Karpas-422 (cell line): ENCODE measurements at regions not wholly inside any gene's neighbourhood (a gene's known extent, or its start where the extent isn't known, plus 50 kb on each side); places are given as distances from the start of the nearest gene placed in this dataset.

ENCODE experiments used
- DNase-seq: peaks from one replicate; pipeline ENCODE4 v3.0.0-alpha.2; 2015
- H2AFZ ChIP-seq: fragments of 200-600 bp; sonication (generic); 2 replicates; pipeline ENCODE4 v1.6.1; 2014; ENCODE audit warnings: antibody characterized with exemption, low read length, mixed read lengths
- H3K27ac ChIP-seq: fragments of 200-600 bp; sonication (generic); 2 replicates; pipeline ENCODE4 v1.5.1; 2014; ENCODE audit warnings: mild to moderate bottlenecking, low read length, moderate library complexity
- H3K27me3 ChIP-seq: fragments of 200-600 bp; sonication (generic); 2 replicates; pipeline ENCODE4 v1.6.1; 2014; ENCODE audit warnings: low read length, mixed read lengths
- H3K36me3 ChIP-seq: fragments of 200-600 bp; sonication (generic); 2 replicates; pipeline ENCODE4 v1.6.1; 2014; ENCODE audit warnings: low read length, mixed read lengths; ENCODE audit not compliant: insufficient read depth
- H3K4me1 ChIP-seq: fragments of 200-600 bp; sonication (generic); 2 replicates; pipeline ENCODE4 v1.6.1; 2014; ENCODE audit warnings: mild to moderate bottlenecking, low read length, mixed read lengths
- H3K4me2 ChIP-seq: fragments of 200-600 bp; sonication (generic); 2 replicates; pipeline ENCODE4 v1.6.1; 2014; ENCODE audit warnings: low read length, low read depth, mild to moderate bottlenecking; ENCODE audit not compliant: poor library complexity, severe bottlenecking
- H3K4me3 ChIP-seq: fragments of 200-600 bp; sonication (generic); 2 replicates; pipeline ENCODE4 v1.5.1; 2014; ENCODE audit warnings: mild to moderate bottlenecking, antibody characterized with exemption, low read length, mixed read lengths
- H3K79me2 ChIP-seq: fragments of 200-600 bp; sonication (generic); 2 replicates; pipeline ENCODE4 v1.6.1; 2014; ENCODE audit warnings: mild to moderate bottlenecking, low read length, mixed read lengths
- H3K9ac ChIP-seq: fragments of 200-600 bp; sonication (generic); 2 replicates; pipeline ENCODE4 v1.6.0; 2014; ENCODE audit warnings: low read length
- H3K9me2 ChIP-seq: fragments of 200-600 bp; sonication (generic), shearing (Covaris generic); replicated peaks from 2 replicates; pipeline ENCODE4 v1.6.0; 2014; ENCODE audit warnings: mild to moderate bottlenecking, low read length, moderate library complexity; ENCODE audit not compliant: insufficient read depth
- H3K9me3 ChIP-seq: fragments of 300-700, 200-600 bp; sonication (generic); 2 replicates; pipeline ENCODE4 v1.6.1; 2014; ENCODE audit warnings: low read length, mixed read lengths
- H4K20me1 ChIP-seq: fragments of 200-600 bp; sonication (generic); 2 replicates; pipeline ENCODE4 v1.6.1; 2014; ENCODE audit warnings: mild to moderate bottlenecking, antibody characterized with exemption, low read length, low read depth; ENCODE audit not compliant: insufficient read depth

GRCh38 chr7:24403557-24403956 lies 119.6 kb downstream of the NPY start:
- Histone ChIP-seq H3K4me1 (peaks cover 10% of the 10 kb centered on the region), H3K9ac (no peak overlapping the region), H4K20me1 (no peaks in the 10 kb centered on the region), H3K4me3 (no peak overlapping the region), H3K79me2 (no peaks in the 10 kb centered on the region), H3K36me3 (no peaks in the 10 kb centered on the region), H3K9me3 (no peaks in the 10 kb centered on the region), H3K9me2 (no peaks in the 10 kb centered on the region), H2AFZ (no peak overlapping the region), H3K27ac (no peak overlapping the region), H3K27me3 (no peaks in the 10 kb centered on the region), H3K4me2 (no peak overlapping the region)
- no peak for DNase-seq

- H3K36me3 ChIP-seq: no peaks in the 10 kb centered on the region
These were observed 120.3 kb downstream of the NPY start for GRCh38 chr7:24404315-24404714.

GRCh38 chr7:24405002-24405401 lies 121.0 kb downstream of the NPY start:
- Histone ChIP-seq H3K9me3 (no peaks in the 10 kb centered on the region), H3K79me2 (no peaks in the 10 kb centered on the region), H3K4me3 (no peak overlapping the region), H3K4me1 (peaks cover 10% of the 10 kb centered on the region), H3K9ac (no peak overlapping the region), H3K27me3 (no peaks in the 10 kb centered on the region), H3K27ac (no peak overlapping the region), H4K20me1 (no peaks in the 10 kb centered on the region), H3K4me2 (no peak overlapping the region), H2AFZ (no peak overlapping the region), H3K9me2 (no peaks in the 10 kb centered on the region), H3K36me3 (no peaks in the 10 kb centered on the region)
- DNase-seq: no peak

More at GRCh38 chr7:24404315-24404714, 120.3 kb downstream of the NPY start:
- Histone ChIP-seq H3K79me2 (no peaks in the 10 kb centered on the region), H3K27me3 (no peaks in the 10 kb centered on the region), H3K27ac (no peak overlapping the region), H3K4me3 (no peak overlapping the region), H3K9me2 (no peaks in the 10 kb centered on the region), H3K9me3 (no peaks in the 10 kb centered on the region), H3K9ac (no peak overlapping the region), H2AFZ (no peak overlapping the region), H3K4me2 (no peak overlapping the region), H3K4me1 (peaks cover 10% of the 10 kb centered on the region), H4K20me1 (no peaks in the 10 kb centered on the region)
- DNase-seq: no peak

- H3K4me3 ChIP-seq: no peak overlapping the region
- no peak overlapping the region for H2AFZ ChIP-seq
These were observed 122.2 kb downstream of the NPY start for GRCh38 chr7:24406053-24406788.

GRCh38 chr7:24406789-24407299 lies 122.9 kb downstream of the NPY start:
- no peak overlapping the region for H3K9ac ChIP-seq
- no peaks in the 10 kb centered on the region for H3K79me2 ChIP-seq
- H3K4me3 ChIP-seq: no peak overlapping the region
- H3K27me3 ChIP-seq: no peaks in the 10 kb centered on the region
- H3K9me3 ChIP-seq: no peaks in the 10 kb centered on the region
- no peaks in the 10 kb centered on the region for H3K36me3 ChIP-seq
- H2AFZ ChIP-seq: no peak overlapping the region
- no peak overlapping the region for H3K27ac ChIP-seq
- no peak for DNase-seq
- H4K20me1 ChIP-seq: no peaks in the 10 kb centered on the region
- H3K4me1 ChIP-seq: peaks cover 10% of the 10 kb centered on the region
- no peak overlapping the region for H3K4me2 ChIP-seq
- no peaks in the 10 kb centered on the region for H3K9me2 ChIP-seq

More at GRCh38 chr7:24406053-24406788, 122.2 kb downstream of the NPY start:
- no peak for DNase-seq
- Histone ChIP-seq H4K20me1 (no peaks in the 10 kb centered on the region), H3K79me2 (no peaks in the 10 kb centered on the region), H3K4me1 (peaks cover 10% of the 10 kb centered on the region), H3K9me3 (no peaks in the 10 kb centered on the region), H3K4me2 (no peak overlapping the region), H3K36me3 (no peaks in the 10 kb centered on the region), H3K9ac (no peak overlapping the region), H3K9me2 (no peaks in the 10 kb centered on the region), H3K27me3 (no peaks in the 10 kb centered on the region), H3K27ac (no peak overlapping the region)

GRCh38 chr7:24407965-24408364 lies 124.0 kb downstream of the NPY start:
- Histone ChIP-seq H3K9ac (no peak overlapping the region), H3K79me2 (no peaks in the 10 kb centered on the region), H3K9me2 (no peaks in the 10 kb centered on the region), H3K27ac (no peak overlapping the region), H3K4me3 (no peak overlapping the region), H4K20me1 (no peaks in the 10 kb centered on the region), H2AFZ (no peak overlapping the region), H3K9me3 (no peaks in the 10 kb centered on the region), H3K36me3 (no peaks in the 10 kb centered on the region), H3K27me3 (no peaks in the 10 kb centered on the region), H3K4me2 (no peak overlapping the region), H3K4me1 (peaks cover 10% of the 10 kb centered on the region)
- no peak for DNase-seq

GRCh38 chr7:24408798-24409430 lies 124.9 kb downstream of the NPY start:
- H3K4me2 ChIP-seq: no peak overlapping the region
- H3K4me1 ChIP-seq: peaks cover 10% of the 10 kb centered on the region

GRCh38 chr7:24409431-24410024 lies 125.5 kb downstream of the NPY start:
- H3K4me3 ChIP-seq: no peak overlapping the region
- no peaks in the 10 kb centered on the region for H3K9me3 ChIP-seq
- H2AFZ ChIP-seq: no peak overlapping the region
- H3K4me1 ChIP-seq: peaks cover 10% of the 10 kb centered on the region
- H3K9me2 ChIP-seq: no peaks in the 10 kb centered on the region
- H3K79me2 ChIP-seq: no peaks in the 10 kb centered on the region
- H3K27ac ChIP-seq: no peak overlapping the region
- no peak overlapping the region for H3K4me2 ChIP-seq
- no peaks in the 10 kb centered on the region for H3K27me3 ChIP-seq
- no peaks in the 10 kb centered on the region for H3K36me3 ChIP-seq
- no peak for DNase-seq
- H4K20me1 ChIP-seq: no peaks in the 10 kb centered on the region
- H3K9ac ChIP-seq: no peak overlapping the region

More at GRCh38 chr7:24408798-24409430, 124.9 kb downstream of the NPY start:
- Histone ChIP-seq H3K27me3 (no peaks in the 10 kb centered on the region), H3K36me3 (no peaks in the 10 kb centered on the region), H2AFZ (no peak overlapping the region), H3K9me2 (no peaks in the 10 kb centered on the region), H3K9me3 (no peaks in the 10 kb centered on the region), H3K4me3 (no peak overlapping the region), H4K20me1 (no peaks in the 10 kb centered on the region), H3K79me2 (no peaks in the 10 kb centered on the region), H3K9ac (no peak overlapping the region), H3K27ac (no peak overlapping the region)
- DNase-seq: no peak
